HG02571 (cell line): ENCODE measurements at regions not wholly inside any gene's neighbourhood (a gene's known extent, or its start where the extent isn't known, plus 50 kb on each side); places are given as distances from the start of the nearest gene placed in this dataset.
"Not testable (repeated sequence)": the region's sequence is repeated elsewhere in the genome, so short reads cannot be mapped to it uniquely, and the experiment has no call there.

Experiments used
- ATAC-seq: cut with Tn5 transposase; IDR thresholded peaks from one replicate; pipeline ENCODE4 v1.9.1; 2021; ENCODE audit warnings: mild to moderate bottlenecking, moderate library complexity; ENCODE audit not compliant: unreplicated experiment

- no peak for ATAC-seq
These were observed 210.7 kb downstream of the EFCAB11 start for GRCh38 chr14:89743828-89744227.

GRCh38 chr14:89740241-89740640 is 214.3 kb downstream of the EFCAB11 start:
- ATAC-seq, result no peak

- no peak for ATAC-seq
These were observed 217.6 kb downstream of the EFCAB11 start for GRCh38 chr14:89736881-89737280.

GRCh38 chr14:89731396-89731933 is 223.1 kb downstream of the EFCAB11 start:
- ATAC-seq, result no peak

- no peak for ATAC-seq
These were observed 223.8 kb downstream of the EFCAB11 start for GRCh38 chr14:89730687-89731086.

GRCh38 chr14:89728964-89729363 is 225.6 kb downstream of the EFCAB11 start:
- no peak for ATAC-seq

- ATAC-seq, result not testable (repeated sequence)
These were observed 228.3 kb downstream of the EFCAB11 start for GRCh38 chr14:89726226-89726625.

- ATAC-seq, result no peak
These were observed 229.9 kb downstream of the EFCAB11 start for GRCh38 chr14:89724628-89724960.

- ATAC-seq, result no peak
These were observed 230.5 kb downstream of the EFCAB11 start for GRCh38 chr14:89723930-89724627.

- no peak for ATAC-seq
These were observed 232.6 kb downstream of the EFCAB11 start for GRCh38 chr14:89721956-89722355.

- peak; percentile 67 for ATAC-seq
These were observed 233.5 kb downstream of the EFCAB11 start for GRCh38 chr14:89720741-89721729.

- ATAC-seq, result no peak
These were observed 234.3 kb downstream of the EFCAB11 start for GRCh38 chr14:89720076-89720687.

GRCh38 chr14:89719366-89720075 is 235.0 kb downstream of the EFCAB11 start:
- ATAC-seq, result no peak

GRCh38 chr14:89708982-89709625 is 245.4 kb downstream of the EFCAB11 start:
- no peak for ATAC-seq

GRCh38 chr14:89707086-89707485 is 247.4 kb downstream of the EFCAB11 start:
- ATAC-seq, result no peak

- ATAC-seq, result no peak
These were observed 251.7 kb downstream of the EFCAB11 start for GRCh38 chr14:89702876-89703200.

GRCh38 chr14:89702073-89702875 is 252.3 kb downstream of the EFCAB11 start:
- no peak for ATAC-seq

- peak; percentile 75 for ATAC-seq
These were observed 253.1 kb downstream of the EFCAB11 start for GRCh38 chr14:89701211-89702043.

- ATAC-seq, result no peak
These were observed 253.7 kb downstream of the EFCAB11 start for GRCh38 chr14:89700801-89701200.
